Testis (tissue), 2 donors: ENCODE measurements at regions not wholly inside any gene's neighbourhood (a gene's known extent, or its start where the extent isn't known, plus 50 kb on each side); places are given as distances from the start of the nearest gene placed in this dataset.

Experiments
- DNase-seq: peaks from one replicate; pipeline ENCODE4 v3.0.0-alpha.2; 2019
- H3K27ac ChIP-seq, 2 donors: fragments of 200-600 bp; sonication (generic); one replicate each; pipeline ENCODE4 v1.5.1; 2019
- H3K27me3 ChIP-seq: fragments of 200-600 bp; sonication (generic); one replicate; pipeline ENCODE4 v1.5.1; 2019
- H3K36me3 ChIP-seq: fragments of 200-600 bp; sonication (generic); one replicate; pipeline ENCODE4 v1.5.1; 2017; ENCODE audit warnings: low read depth; ENCODE audit errors: missing control alignments
- H3K4me1 ChIP-seq: fragments of 200-600 bp; sonication (generic); one replicate; pipeline ENCODE4 v1.5.1; 2019
- H3K4me3 ChIP-seq, 2 donors: fragments of 200-600 bp; sonication (generic); one replicate each; pipeline ENCODE4 v1.5.1; 2017 to 2019
- H3K9me3 ChIP-seq: fragments of 200-600 bp; sonication (generic); one replicate; pipeline ENCODE4 v1.5.1; 2017
- POLR2A ChIP-seq: fragments of 450-650 bp; IDR thresholded peaks from one replicate; pipeline ENCODE4 v1.6.1; 2017; ENCODE audit warnings: antibody characterized with exemption, mild to moderate bottlenecking, moderate library complexity
- WGBS, 2 donors: methylation state at CpG; one replicate each; pipeline ENCODE4 v1.1.5; 2018; 5-methylcytosine and 5-hydroxymethylcytosine counted together
- intact Hi-C: fragments of 100-400 bp; cut with DNase I; formaldehyde crosslinking; loops from one replicate; pipeline ENCODE4 v1.15.1; 2023; ENCODE audit warnings: low total_unique reads
- TF ChIP-seq, protein P1 (sequence below), 3 experiments: fragments of 450-650 bp in 2 of 3; fragments of 200-600 bp in 1 of 3; sonication (generic) in 1 of 3; IDR thresholded peaks; one replicate each; pipeline ENCODE4 v1.5.1; 2016 to 2019; ENCODE audit warnings: antibody characterized with exemption in 3 of 3, mild to moderate bottlenecking in 2 of 3, moderate library complexity in 1 of 3

DNA sequence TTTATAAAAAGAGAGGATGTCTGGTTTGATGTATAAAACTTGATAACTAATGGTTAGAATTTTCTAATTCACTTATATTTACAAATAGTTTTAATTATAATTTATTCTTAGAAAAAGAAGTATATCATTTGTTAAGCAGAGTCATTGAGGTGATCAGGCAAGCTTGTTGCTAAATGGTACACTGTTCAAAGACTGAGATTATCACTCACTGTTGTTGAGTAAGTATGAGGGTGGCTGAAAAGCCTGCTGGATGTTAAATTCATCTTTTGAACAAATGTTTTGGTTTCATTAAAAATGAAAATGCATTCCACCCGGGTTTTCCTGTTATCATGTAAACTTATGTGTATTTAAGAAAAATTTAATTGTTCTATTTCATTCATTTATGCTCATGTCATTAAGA, 451.8 kb downstream of the ADAMTS20 start:
- Histone ChIP-seq H3K27ac (no peak overlapping the region), H3K36me3 (no peaks in the 10 kb centered on the region), H3K4me1 (peaks cover 2% of the 10 kb centered on the region), H3K4me3 (no peak overlapping the region), H3K9me3 (no peaks in the 10 kb centered on the region), H3K27me3 (no peaks in the 10 kb centered on the region)
- no peak for DNase-seq
- TF ChIP-seq, protein P1, sequence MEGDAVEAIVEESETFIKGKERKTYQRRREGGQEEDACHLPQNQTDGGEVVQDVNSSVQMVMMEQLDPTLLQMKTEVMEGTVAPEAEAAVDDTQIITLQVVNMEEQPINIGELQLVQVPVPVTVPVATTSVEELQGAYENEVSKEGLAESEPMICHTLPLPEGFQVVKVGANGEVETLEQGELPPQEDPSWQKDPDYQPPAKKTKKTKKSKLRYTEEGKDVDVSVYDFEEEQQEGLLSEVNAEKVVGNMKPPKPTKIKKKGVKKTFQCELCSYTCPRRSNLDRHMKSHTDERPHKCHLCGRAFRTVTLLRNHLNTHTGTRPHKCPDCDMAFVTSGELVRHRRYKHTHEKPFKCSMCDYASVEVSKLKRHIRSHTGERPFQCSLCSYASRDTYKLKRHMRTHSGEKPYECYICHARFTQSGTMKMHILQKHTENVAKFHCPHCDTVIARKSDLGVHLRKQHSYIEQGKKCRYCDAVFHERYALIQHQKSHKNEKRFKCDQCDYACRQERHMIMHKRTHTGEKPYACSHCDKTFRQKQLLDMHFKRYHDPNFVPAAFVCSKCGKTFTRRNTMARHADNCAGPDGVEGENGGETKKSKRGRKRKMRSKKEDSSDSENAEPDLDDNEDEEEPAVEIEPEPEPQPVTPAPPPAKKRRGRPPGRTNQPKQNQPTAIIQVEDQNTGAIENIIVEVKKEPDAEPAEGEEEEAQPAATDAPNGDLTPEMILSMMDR (IDR thresholded peaks at IDR 0.05): no peak
- TF ChIP-seq POLR2A: no peak
- intact Hi-C loops: no loop called here
- 61 to 70% methylated on average over 1 of the region's 1 CpG for WGBS, 2 donors

DNA sequence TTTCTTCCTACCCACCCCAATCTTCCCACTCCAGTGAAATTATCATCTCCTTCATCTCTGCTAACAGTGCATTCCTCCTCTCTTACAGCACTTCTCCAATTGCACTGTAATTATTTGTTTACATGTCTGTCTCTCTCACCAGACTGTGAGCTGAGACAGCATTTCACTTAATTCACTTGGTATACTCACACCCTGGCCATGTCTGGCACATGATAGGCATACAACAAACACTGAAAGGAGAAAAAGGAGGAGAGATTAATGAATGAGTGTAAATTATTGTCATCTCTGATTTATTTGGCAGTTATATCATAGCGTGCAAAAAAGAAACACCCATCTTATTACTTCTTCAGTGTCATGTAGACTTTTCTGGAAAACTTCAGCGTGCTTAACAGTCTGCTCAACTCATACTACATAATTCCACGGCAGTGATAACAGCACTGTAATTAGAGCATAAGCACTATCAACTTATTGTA, 452.3 kb downstream of the ADAMTS20 start:
- intact Hi-C loops: no loop called here
- WGBS, 2 donors: 64 to 68% methylated on average over 3 of the region's 3 CpGs

DNA sequence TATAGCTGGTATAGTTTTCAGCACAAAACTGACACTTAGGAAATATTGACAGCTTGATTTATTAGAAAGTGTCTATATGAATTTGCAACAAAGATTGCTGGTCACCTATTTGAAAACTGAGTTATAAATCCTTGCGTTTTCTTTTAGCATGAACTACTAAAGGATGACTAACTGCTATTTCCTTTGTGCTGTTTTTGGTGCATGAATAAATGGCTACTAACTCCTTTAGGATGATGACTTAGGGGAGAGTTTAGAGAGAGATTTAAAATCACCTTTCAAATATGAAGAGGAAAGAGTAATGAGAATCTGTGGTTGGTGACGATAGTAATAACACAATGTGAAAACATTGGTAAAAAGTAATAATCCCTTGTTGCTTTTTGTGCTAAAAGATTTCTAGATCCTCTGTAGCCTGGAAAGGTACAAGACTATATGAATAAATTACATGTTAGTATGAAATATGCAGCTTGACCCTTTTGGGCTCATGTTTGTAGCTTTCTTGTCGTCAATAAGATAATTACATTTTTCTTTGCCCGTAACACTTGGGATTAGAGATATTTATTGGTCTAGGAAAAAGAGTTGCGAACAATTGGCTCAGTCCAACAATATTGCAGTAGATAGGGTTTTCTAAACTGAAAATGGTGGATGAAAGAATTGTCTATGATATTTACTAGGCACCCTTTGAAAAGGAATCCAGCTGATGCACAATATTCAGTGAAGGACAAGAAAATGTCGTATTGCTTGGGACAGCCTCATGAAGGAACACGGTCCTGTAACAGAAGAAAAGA, 453.0 kb downstream of the ADAMTS20 start:
- Histone ChIP-seq H3K36me3 (no peaks in the 10 kb centered on the region), H3K9me3 (no peaks in the 10 kb centered on the region), H3K4me1 (peaks cover 2% of the 10 kb centered on the region), H3K4me3 (no peak overlapping the region), H3K27me3 (no peaks in the 10 kb centered on the region), H3K27ac (no peak overlapping the region)
- no peak for DNase-seq
- TF ChIP-seq, protein P1 (IDR thresholded peaks at IDR 0.05): no peak
- no peak for TF ChIP-seq POLR2A
- intact Hi-C loops: no loop called here
- 79 to 83% methylated on average over 7 of the region's 7 CpGs for WGBS, 2 donors

More for the DNA sequence above, 452.3 kb downstream of the ADAMTS20 start:
- Histone ChIP-seq H3K36me3 (no peaks in the 10 kb centered on the region), H3K27ac (no peak overlapping the region), H3K4me1 (peaks cover 2% of the 10 kb centered on the region), H3K9me3 (no peaks in the 10 kb centered on the region), H3K4me3 (no peak overlapping the region), H3K27me3 (no peaks in the 10 kb centered on the region)
- TF ChIP-seq, protein P1 (IDR thresholded peaks at IDR 0.05): no peak
- no peak for TF ChIP-seq POLR2A
- no peak for DNase-seq

DNA sequence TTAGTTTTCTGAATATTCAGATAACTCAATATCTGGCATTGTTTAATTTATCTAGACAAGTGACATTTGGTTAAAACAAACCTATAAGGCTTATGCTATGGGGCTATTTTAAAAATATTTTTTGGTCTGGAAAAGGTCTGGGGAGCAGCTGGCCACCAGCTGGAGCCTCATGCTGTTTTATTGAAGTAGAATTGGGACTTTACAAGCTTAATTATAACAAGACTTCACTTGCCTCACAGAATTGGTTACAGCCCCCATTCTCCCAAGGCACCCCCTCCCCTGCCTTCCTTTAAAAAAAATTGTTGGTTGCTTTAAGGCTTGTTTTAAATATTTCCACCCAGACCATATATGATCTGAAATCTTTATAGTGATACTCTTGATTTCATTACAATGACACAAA, 453.9 kb downstream of the ADAMTS20 start:
- H3K4me3 ChIP-seq: no peak overlapping the region
- intact Hi-C loops: no loop called here

More for the DNA sequence above, 453.9 kb downstream of the ADAMTS20 start:
- no peak overlapping the region for H3K27ac ChIP-seq
- H3K4me1 ChIP-seq: peaks cover 2% of the 10 kb centered on the region
- TF ChIP-seq, protein P1 (IDR thresholded peaks at IDR 0.05): no peak
- no peak for TF ChIP-seq POLR2A
- no peaks in the 10 kb centered on the region for H3K36me3 ChIP-seq
- H3K27me3 ChIP-seq: no peaks in the 10 kb centered on the region
- no peak for DNase-seq
- no peaks in the 10 kb centered on the region for H3K9me3 ChIP-seq
